ENCODE measurements at regions not wholly inside any gene's neighbourhood (a gene's known extent, or its start where the extent isn't known, plus 50 kb on each side); places are given as distances from the start of the nearest gene placed in this dataset.

- intact Hi-C loops (cut with DNase I): no loop called here
These were observed 1156.9 kb upstream of the MAP3K7 start for GRCh38 chr6:91743756-91744155.

DNA sequence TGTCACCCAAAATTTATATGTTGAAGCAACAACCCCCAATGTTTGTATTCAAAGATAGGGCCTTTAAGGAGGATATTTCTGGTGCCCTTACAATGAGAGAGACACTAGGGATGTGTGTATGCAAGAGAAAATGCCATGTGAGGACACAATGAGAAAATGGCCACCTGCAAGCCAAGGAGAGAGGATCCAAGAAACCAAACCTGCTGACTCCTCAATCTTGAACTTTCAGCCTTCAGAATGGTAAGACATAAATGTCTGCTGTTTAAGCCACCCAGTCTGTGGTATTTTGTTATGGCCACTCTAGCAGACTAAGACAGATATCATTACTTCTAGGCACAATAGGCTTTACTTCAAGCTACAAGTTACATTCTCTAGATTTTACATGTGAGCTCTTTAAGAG lies 1145.1 kb upstream of the MAP3K7 start:
- no peak for TF ChIP-seq CTCF (IDR thresholded peaks at IDR 0.05)
- no peak for TF ChIP-seq POLR2AphosphoS5 (IDR thresholded peaks at IDR 0.05; ENCODE audit: insufficient read depth in 1 of 2, low read depth in 1 of 2)
- TF ChIP-seq POLR2A (IDR thresholded peaks at IDR 0.05): no peak
- no peaks in the 10 kb centered on the region for H3K9me3 ChIP-seq
- H3K36me3 ChIP-seq: no peaks in the 10 kb centered on the region
- H3K27me3 ChIP-seq: no peaks in the 10 kb centered on the region
- no peaks in the 10 kb centered on the region for H3K4me1 ChIP-seq
- H3K4me3 ChIP-seq: no peak overlapping the region
- H3K27ac ChIP-seq: no peak overlapping the region
- no peak for DNase-seq (ENCODE audit: extremely low spot score in 2 of 2)
- intact Hi-C loops (cut with DNase I): no loop called here

More at GRCh38 chr6:91743756-91744155, 1156.9 kb upstream of the MAP3K7 start:
- no peaks in the 10 kb centered on the region for H3K27me3 ChIP-seq
- H3K9me3 ChIP-seq: no peaks in the 10 kb centered on the region
- TF ChIP-seq POLR2AphosphoS5 (IDR thresholded peaks at IDR 0.05; ENCODE audit: insufficient read depth in 1 of 2, low read depth in 1 of 2): no peak
- TF ChIP-seq POLR2A (IDR thresholded peaks at IDR 0.05): no peak
- no peak for TF ChIP-seq CTCF (IDR thresholded peaks at IDR 0.05)
- no peak overlapping the region for H3K27ac ChIP-seq
- DNase-seq (ENCODE audit: extremely low spot score in 2 of 2): no peak
- H3K4me3 ChIP-seq: no peak overlapping the region
- H3K36me3 ChIP-seq: no peaks in the 10 kb centered on the region
- H3K4me1 ChIP-seq: no peaks in the 10 kb centered on the region

GRCh38 chr6:91730710-91731109 lies 1143.8 kb upstream of the MAP3K7 start:
- no peaks in the 10 kb centered on the region for H3K36me3 ChIP-seq
- intact Hi-C loops (cut with DNase I): no loop called here
- H3K27ac ChIP-seq: no peak overlapping the region
- DNase-seq (ENCODE audit: extremely low spot score in 2 of 2): no peak
- H3K4me3 ChIP-seq: no peak overlapping the region
- no peaks in the 10 kb centered on the region for H3K27me3 ChIP-seq
- TF ChIP-seq CTCF (IDR thresholded peaks at IDR 0.05) (no peak), POLR2AphosphoS5 (IDR thresholded peaks at IDR 0.05; ENCODE audit: insufficient read depth in 1 of 2, low read depth in 1 of 2) (no peak), POLR2A (IDR thresholded peaks at IDR 0.05) (no peak)
- H3K9me3 ChIP-seq: no peaks in the 10 kb centered on the region
- no peaks in the 10 kb centered on the region for H3K4me1 ChIP-seq

DNA sequence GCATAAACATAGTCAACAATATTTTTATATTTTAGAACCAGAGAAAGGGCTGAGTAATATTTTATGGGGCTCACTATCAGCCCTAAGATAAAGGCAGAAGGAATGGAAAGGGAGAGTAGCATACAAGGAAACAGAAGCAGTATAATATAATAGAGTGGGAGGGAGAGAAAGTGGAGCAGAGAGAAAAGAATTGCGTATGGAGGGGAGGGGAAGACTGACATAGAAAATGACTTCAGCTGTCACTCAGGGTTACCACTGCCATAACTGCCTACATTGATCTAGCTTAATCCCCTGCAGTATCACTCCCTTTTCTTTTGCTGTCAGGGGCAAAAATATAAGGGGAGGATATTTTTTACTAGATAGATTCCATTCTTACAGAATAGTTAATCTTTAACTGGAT lies 1133.5 kb upstream of the MAP3K7 start:
- no peaks in the 10 kb centered on the region for H3K27me3 ChIP-seq
- no peaks in the 10 kb centered on the region for H3K4me1 ChIP-seq
- H3K4me3 ChIP-seq: no peak overlapping the region
- no peak overlapping the region for H3K27ac ChIP-seq
- TF ChIP-seq POLR2A (IDR thresholded peaks at IDR 0.05) (no peak), CTCF (IDR thresholded peaks at IDR 0.05) (no peak), POLR2AphosphoS5 (IDR thresholded peaks at IDR 0.05; ENCODE audit: insufficient read depth in 1 of 2, low read depth in 1 of 2) (no peak)
- no peak for DNase-seq (ENCODE audit: extremely low spot score in 2 of 2)
- no peaks in the 10 kb centered on the region for H3K9me3 ChIP-seq
- intact Hi-C loops (cut with DNase I): no loop called here
- no peaks in the 10 kb centered on the region for H3K36me3 ChIP-seq

DNA sequence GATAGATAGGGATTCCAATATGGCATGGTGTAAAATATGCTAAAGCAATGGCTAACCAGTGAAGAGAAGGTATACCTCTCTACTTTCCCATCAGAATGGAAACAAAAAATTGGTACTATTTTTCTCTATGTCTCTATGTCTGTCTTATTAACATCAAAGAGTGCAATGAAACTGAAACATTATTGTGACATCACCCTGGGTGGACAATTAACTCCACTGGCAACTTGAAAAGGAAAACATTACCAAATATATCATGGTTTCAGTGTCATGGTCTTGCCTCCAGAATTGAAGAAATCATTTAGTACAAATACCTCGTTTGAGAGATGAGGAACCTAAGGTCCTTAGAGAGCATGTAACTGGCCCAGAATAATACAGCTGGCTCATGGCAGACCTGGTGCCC lies 1132.5 kb upstream of the MAP3K7 start:
- no peak overlapping the region for H3K27ac ChIP-seq
- no peaks in the 10 kb centered on the region for H3K27me3 ChIP-seq
- H3K4me3 ChIP-seq: no peak overlapping the region
- intact Hi-C loops (cut with DNase I): no loop called here
- TF ChIP-seq CTCF (IDR thresholded peaks at IDR 0.05) (no peak), POLR2AphosphoS5 (IDR thresholded peaks at IDR 0.05; ENCODE audit: insufficient read depth in 1 of 2, low read depth in 1 of 2) (no peak), POLR2A (IDR thresholded peaks at IDR 0.05) (no peak)
- no peaks in the 10 kb centered on the region for H3K9me3 ChIP-seq
- no peaks in the 10 kb centered on the region for H3K4me1 ChIP-seq
- no peak for DNase-seq (ENCODE audit: extremely low spot score in 2 of 2)
- no peaks in the 10 kb centered on the region for H3K36me3 ChIP-seq
